IMR-90 (cell line): ENCODE measurements at regions not wholly inside any gene's neighbourhood (a gene's known extent, or its start where the extent isn't known, plus 50 kb on each side); places are given as distances from the start of the nearest gene placed in this dataset.

ENCODE experiments used
- BHLHE40 ChIP-seq: fragments of 150-350 bp; IDR thresholded peaks from 2 replicates; pipeline ENCODE4 v1.6.1; 2016; ENCODE audit warnings: mild to moderate bottlenecking, low read depth, low read length
- CEBPB ChIP-seq: IDR thresholded peaks from 2 replicates; pipeline ENCODE4 v1.6.1; 2012; ENCODE audit warnings: low read depth, low read length, improper control_type of control experiment
- CHD1 ChIP-seq: IDR thresholded peaks from 2 replicates; pipeline ENCODE4 v1.6.1; 2012; ENCODE audit warnings: low read depth, low read length, improper control_type of control experiment
- FOS ChIP-seq: fragments of 150-350 bp; IDR thresholded peaks from 2 replicates; pipeline ENCODE4 v1.6.1; 2016; ENCODE audit warnings: low read depth, low read length
- MAFK ChIP-seq: IDR thresholded peaks from 2 replicates; pipeline ENCODE4 v1.6.1; 2012; ENCODE audit warnings: low read depth, low read length, improper control_type of control experiment
- MAZ ChIP-seq: IDR thresholded peaks from 2 replicates; pipeline ENCODE4 v1.6.1; 2012; ENCODE audit warnings: low read depth, mild to moderate bottlenecking, low read length, improper control_type of control experiment, moderate library complexity, borderline replicate concordance
- NFE2L2 ChIP-seq: fragments of 150-350 bp; IDR thresholded peaks from 2 replicates; pipeline ENCODE4 v1.6.1; 2016; ENCODE audit warnings: low read depth, mild to moderate bottlenecking, low read length
- POLR2A ChIP-seq: IDR thresholded peaks from 2 replicates; pipeline ENCODE4 v1.6.1; 2012; ENCODE audit warnings: mild to moderate bottlenecking, low read depth, low read length
- RAD21 ChIP-seq: IDR thresholded peaks from 2 replicates; pipeline ENCODE4 v1.6.1; 2012; ENCODE audit warnings: low read length, improper control_type of control experiment
- RCOR1 ChIP-seq: IDR thresholded peaks from 2 replicates; pipeline ENCODE4 v1.6.1; 2012; ENCODE audit warnings: mild to moderate bottlenecking, low read length, improper control_type of control experiment; ENCODE audit not compliant: insufficient replicate concordance
- RFX5 ChIP-seq: IDR thresholded peaks from 2 replicates; pipeline ENCODE4 v1.8.0; 2012; ENCODE audit warnings: low read depth, mild to moderate bottlenecking, low read length, moderate library complexity
- SMC3 ChIP-seq: fragments of 150-350 bp; IDR thresholded peaks from 2 replicates; pipeline ENCODE4 v1.6.1; 2016; ENCODE audit warnings: low read depth, mild to moderate bottlenecking, antibody characterized with exemption, low read length, moderate library complexity
- TF ChIP-seq, protein P1 (sequence below): conservative IDR thresholded peaks from 2 replicates; pipeline ENCODE4 v1.5.1; 2012; ENCODE audit warnings: mild to moderate bottlenecking, low read depth, low read length, improper control_type of control experiment
- TF ChIP-seq, protein P2 (sequence below): fragments of 150-350 bp; IDR thresholded peaks from 2 replicates; pipeline ENCODE4 v1.6.1; 2016; ENCODE audit warnings: low read depth, mild to moderate bottlenecking, low read length, moderate library complexity, borderline replicate concordance

DNA sequence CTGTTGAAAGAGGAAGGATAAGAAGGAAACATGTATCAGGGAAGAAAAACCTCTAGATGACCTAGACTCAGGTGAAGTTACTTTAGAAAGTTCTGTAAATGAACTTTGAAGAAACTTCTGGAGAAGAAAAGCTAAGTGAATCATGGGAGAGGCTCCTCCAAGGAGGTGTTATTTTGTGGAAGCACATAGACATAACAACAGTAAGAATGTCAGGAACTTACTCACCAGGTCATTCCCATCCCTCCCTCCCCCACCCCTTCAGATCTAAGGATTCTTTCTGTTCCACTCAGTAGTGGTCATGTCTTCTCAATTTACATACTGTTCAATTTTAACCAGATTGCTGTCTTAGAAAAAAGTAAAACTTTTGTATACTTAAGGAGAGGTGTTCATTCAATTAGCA lies 310.5 kb upstream of the DDX53 start:
- TF ChIP-seq POLR2A, result no peak
- TF ChIP-seq, protein P1, sequence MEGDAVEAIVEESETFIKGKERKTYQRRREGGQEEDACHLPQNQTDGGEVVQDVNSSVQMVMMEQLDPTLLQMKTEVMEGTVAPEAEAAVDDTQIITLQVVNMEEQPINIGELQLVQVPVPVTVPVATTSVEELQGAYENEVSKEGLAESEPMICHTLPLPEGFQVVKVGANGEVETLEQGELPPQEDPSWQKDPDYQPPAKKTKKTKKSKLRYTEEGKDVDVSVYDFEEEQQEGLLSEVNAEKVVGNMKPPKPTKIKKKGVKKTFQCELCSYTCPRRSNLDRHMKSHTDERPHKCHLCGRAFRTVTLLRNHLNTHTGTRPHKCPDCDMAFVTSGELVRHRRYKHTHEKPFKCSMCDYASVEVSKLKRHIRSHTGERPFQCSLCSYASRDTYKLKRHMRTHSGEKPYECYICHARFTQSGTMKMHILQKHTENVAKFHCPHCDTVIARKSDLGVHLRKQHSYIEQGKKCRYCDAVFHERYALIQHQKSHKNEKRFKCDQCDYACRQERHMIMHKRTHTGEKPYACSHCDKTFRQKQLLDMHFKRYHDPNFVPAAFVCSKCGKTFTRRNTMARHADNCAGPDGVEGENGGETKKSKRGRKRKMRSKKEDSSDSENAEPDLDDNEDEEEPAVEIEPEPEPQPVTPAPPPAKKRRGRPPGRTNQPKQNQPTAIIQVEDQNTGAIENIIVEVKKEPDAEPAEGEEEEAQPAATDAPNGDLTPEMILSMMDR, result no peak
- TF ChIP-seq CEBPB, result no peak
- no peak for TF ChIP-seq MAZ
- TF ChIP-seq, protein P2, sequence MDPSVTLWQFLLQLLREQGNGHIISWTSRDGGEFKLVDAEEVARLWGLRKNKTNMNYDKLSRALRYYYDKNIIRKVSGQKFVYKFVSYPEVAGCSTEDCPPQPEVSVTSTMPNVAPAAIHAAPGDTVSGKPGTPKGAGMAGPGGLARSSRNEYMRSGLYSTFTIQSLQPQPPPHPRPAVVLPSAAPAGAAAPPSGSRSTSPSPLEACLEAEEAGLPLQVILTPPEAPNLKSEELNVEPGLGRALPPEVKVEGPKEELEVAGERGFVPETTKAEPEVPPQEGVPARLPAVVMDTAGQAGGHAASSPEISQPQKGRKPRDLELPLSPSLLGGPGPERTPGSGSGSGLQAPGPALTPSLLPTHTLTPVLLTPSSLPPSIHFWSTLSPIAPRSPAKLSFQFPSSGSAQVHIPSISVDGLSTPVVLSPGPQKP, result no peak
- TF ChIP-seq MAFK, result no peak
- TF ChIP-seq FOS, result no peak
- TF ChIP-seq RAD21, result no peak
- TF ChIP-seq SMC3, result no peak
- TF ChIP-seq CHD1, result no peak
- no peak for TF ChIP-seq RCOR1
- no peak for TF ChIP-seq RFX5
- TF ChIP-seq NFE2L2, result no peak
- no peak for TF ChIP-seq BHLHE40
